ENCODE measurements at regions not wholly inside any gene's neighbourhood (a gene's known extent, or its start where the extent isn't known, plus 50 kb on each side); places are given as distances from the start of the nearest gene placed in this dataset.

GRCh38 chr21:36591326-36591970, 107.5 kb upstream of the SIM2 start:
- Histone ChIP-seq H3K4me3 (ENCODE audit: low read length) (no peak overlapping the region), H3K27ac (ENCODE audit: low read length) (no peak overlapping the region), H3K27me3 (ENCODE audit: control insufficient read depth, insufficient read depth, low read length) (peaks cover 3% of the 10 kb centered on the region), H3K4me1 (ENCODE audit: control insufficient read depth, insufficient read depth, low read length) (no peaks in the 10 kb centered on the region), H3K9me3 (ENCODE audit: control insufficient read depth, low read depth, low read length) (no peaks in the 10 kb centered on the region), H3K36me3 (ENCODE audit: control insufficient read depth, insufficient read depth, low read length) (no peaks in the 10 kb centered on the region)
- no CpG with 5 or more reads among the region's 16 CpGs for WGBS (ENCODE audit: insufficient coverage, low lambda C conversion rate)
- no peak for DNase-seq

DNA sequence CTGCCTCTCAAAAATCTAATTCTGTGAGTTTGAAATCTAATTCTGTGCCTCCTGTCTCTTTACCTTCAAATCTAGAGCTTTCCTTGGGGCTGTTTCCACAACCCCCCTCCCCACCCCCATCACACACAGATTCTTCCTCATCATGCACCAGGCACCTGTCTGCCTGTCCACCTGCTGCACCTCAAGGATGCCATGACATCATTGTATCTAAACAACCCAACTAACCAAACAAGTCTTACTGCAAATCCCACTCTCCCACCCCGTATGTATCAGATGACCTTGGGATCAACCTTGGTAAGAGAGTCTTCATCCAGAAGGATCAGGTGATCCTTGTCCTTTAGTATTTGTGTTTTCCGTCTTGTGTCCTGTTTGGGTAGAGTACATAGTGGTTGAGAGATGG, 102.7 kb upstream of the SIM2 start:
- Histone ChIP-seq H3K4me1 (ENCODE audit: control insufficient read depth, insufficient read depth, low read length) (no peaks in the 10 kb centered on the region), H3K27me3 (ENCODE audit: control insufficient read depth, insufficient read depth, low read length) (peaks cover 9% of the 10 kb centered on the region), H3K9me3 (ENCODE audit: control insufficient read depth, low read depth, low read length) (no peaks in the 10 kb centered on the region), H3K4me3 (ENCODE audit: low read length) (no peak overlapping the region), H3K36me3 (ENCODE audit: control insufficient read depth, insufficient read depth, low read length) (no peaks in the 10 kb centered on the region), H3K27ac (ENCODE audit: low read length) (no peak overlapping the region)
- WGBS (ENCODE audit: insufficient coverage, low lambda C conversion rate): no CpG with 5 or more reads among the region's 2 CpGs
- DNase-seq: no peak

GRCh38 chr21:36601362-36601761, 97.6 kb upstream of the SIM2 start:
- no peak overlapping the region for H3K4me3 ChIP-seq (ENCODE audit: low read length)
- peaks cover 17% of the 10 kb centered on the region for H3K27me3 ChIP-seq (ENCODE audit: control insufficient read depth, insufficient read depth, low read length)
- H3K9me3 ChIP-seq (ENCODE audit: control insufficient read depth, low read depth, low read length): no peaks in the 10 kb centered on the region
- 85% methylated on average over 2 of the region's 3 CpGs for WGBS (ENCODE audit: insufficient coverage, low lambda C conversion rate)
- no peaks in the 10 kb centered on the region for H3K4me1 ChIP-seq (ENCODE audit: control insufficient read depth, insufficient read depth, low read length)
- no peak for DNase-seq
- H3K36me3 ChIP-seq (ENCODE audit: control insufficient read depth, insufficient read depth, low read length): no peaks in the 10 kb centered on the region
- H3K27ac ChIP-seq (ENCODE audit: low read length): no peak overlapping the region

DNA sequence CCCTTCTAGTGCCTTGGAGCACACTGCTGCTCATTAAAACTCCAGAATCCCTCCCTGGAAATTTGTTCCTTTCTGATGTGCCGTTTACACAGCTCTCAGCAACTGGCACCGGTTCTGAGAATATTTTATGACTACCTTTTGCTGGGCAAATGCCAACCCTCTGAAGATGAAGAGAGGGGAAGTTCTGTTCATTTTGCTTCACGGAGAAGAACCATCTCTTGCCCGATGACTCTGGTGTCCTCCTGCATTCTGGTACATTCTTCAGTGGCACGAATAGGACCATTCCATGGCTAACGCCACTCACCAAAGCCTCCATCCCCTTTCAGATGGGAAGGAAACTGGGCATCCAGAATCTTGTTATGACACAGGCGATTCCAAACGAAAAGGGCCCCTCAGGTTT, 96.2 kb upstream of the SIM2 start:
- no peaks in the 10 kb centered on the region for H3K4me1 ChIP-seq (ENCODE audit: control insufficient read depth, insufficient read depth, low read length)
- H3K27me3 ChIP-seq (ENCODE audit: control insufficient read depth, insufficient read depth, low read length): peaks cover 17% of the 10 kb centered on the region
- H3K9me3 ChIP-seq (ENCODE audit: control insufficient read depth, low read depth, low read length): no peaks in the 10 kb centered on the region
- H3K27ac ChIP-seq (ENCODE audit: low read length): no peak overlapping the region
- no peak overlapping the region for H3K4me3 ChIP-seq (ENCODE audit: low read length)
- no CpG with 5 or more reads among the region's 8 CpGs for WGBS (ENCODE audit: insufficient coverage, low lambda C conversion rate)
- no peaks in the 10 kb centered on the region for H3K36me3 ChIP-seq (ENCODE audit: control insufficient read depth, insufficient read depth, low read length)
- DNase-seq: no peak

DNA sequence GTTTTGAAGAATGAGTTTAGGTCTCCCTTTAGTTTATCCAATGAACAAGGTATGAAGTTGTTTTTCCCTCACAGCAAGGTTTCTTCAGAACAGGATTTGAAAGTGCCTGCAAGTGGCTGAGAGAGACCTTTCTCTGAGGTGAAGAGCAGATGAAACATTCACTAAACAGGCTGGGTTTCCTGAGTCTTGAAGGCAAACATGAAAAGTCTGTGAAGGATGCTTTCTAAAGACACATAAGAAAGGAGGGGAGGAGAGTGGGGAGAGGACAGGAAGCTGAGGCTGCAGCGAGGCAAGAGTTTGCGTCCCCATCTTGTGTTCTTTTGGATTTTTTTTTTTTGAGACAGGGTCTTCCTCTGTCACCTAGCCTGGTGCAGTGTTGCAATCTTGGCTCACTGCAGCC, 95.7 kb upstream of the SIM2 start:
- WGBS (ENCODE audit: insufficient coverage, low lambda C conversion rate): no CpG with 5 or more reads among the region's 2 CpGs
- no peak overlapping the region for H3K27ac ChIP-seq (ENCODE audit: low read length)
- no peak overlapping the region for H3K4me3 ChIP-seq (ENCODE audit: low read length)
- no peaks in the 10 kb centered on the region for H3K9me3 ChIP-seq (ENCODE audit: control insufficient read depth, low read depth, low read length)
- DNase-seq: no peak
- no peaks in the 10 kb centered on the region for H3K4me1 ChIP-seq (ENCODE audit: control insufficient read depth, insufficient read depth, low read length)
- peaks cover 17% of the 10 kb centered on the region for H3K27me3 ChIP-seq (ENCODE audit: control insufficient read depth, insufficient read depth, low read length)
- no peaks in the 10 kb centered on the region for H3K36me3 ChIP-seq (ENCODE audit: control insufficient read depth, insufficient read depth, low read length)

DNA sequence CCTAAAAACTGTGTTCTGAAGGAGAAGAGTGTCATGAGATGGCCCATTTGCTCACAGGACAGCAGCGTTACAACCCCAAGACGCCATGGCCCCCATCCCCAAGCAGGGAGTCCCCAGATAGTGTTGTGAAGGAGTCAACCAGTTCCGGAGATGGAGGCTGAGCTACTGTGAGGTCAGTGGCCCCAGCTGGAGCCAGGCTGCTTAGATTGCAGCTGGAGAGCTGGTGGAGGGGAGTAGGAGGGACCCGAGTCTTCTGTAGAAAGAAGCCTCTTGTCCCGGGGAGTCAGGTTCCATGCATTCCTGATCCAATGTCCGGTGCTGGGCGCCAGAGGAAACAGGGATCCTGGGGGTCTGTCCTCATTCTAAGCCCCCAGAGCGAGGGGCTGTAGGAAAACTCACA, 93.5 kb upstream of the SIM2 start:
- no peak overlapping the region for H3K4me3 ChIP-seq (ENCODE audit: low read length)
- no CpG with 5 or more reads among the region's 8 CpGs for WGBS (ENCODE audit: insufficient coverage, low lambda C conversion rate)
- H3K36me3 ChIP-seq (ENCODE audit: control insufficient read depth, insufficient read depth, low read length): no peaks in the 10 kb centered on the region
- no peak for DNase-seq
- H3K4me1 ChIP-seq (ENCODE audit: control insufficient read depth, insufficient read depth, low read length): no peaks in the 10 kb centered on the region
- H3K27ac ChIP-seq (ENCODE audit: low read length): no peak overlapping the region
- H3K27me3 ChIP-seq (ENCODE audit: control insufficient read depth, insufficient read depth, low read length): peaks cover 16% of the 10 kb centered on the region
- H3K9me3 ChIP-seq (ENCODE audit: control insufficient read depth, low read depth, low read length): no peaks in the 10 kb centered on the region

- no peak for DNase-seq
- no CpG with 5 or more reads among the region's 19 CpGs for WGBS (ENCODE audit: insufficient coverage, low lambda C conversion rate)
- no peaks in the 10 kb centered on the region for H3K36me3 ChIP-seq (ENCODE audit: control insufficient read depth, insufficient read depth, low read length)
Measured at GRCh38 chr21:36606287-36606982, 92.5 kb upstream of the SIM2 start.

GRCh38 chr21:36606983-36607325, 92.0 kb upstream of the SIM2 start:
- no peaks in the 10 kb centered on the region for H3K9me3 ChIP-seq (ENCODE audit: control insufficient read depth, low read depth, low read length)
- no CpG with 5 or more reads among the region's 6 CpGs for WGBS (ENCODE audit: insufficient coverage, low lambda C conversion rate)
- no peak overlapping the region for H3K4me3 ChIP-seq (ENCODE audit: low read length)
- no peak overlapping the region for H3K27ac ChIP-seq (ENCODE audit: low read length)
- peaks cover 12% of the 10 kb centered on the region for H3K27me3 ChIP-seq (ENCODE audit: control insufficient read depth, insufficient read depth, low read length)
- H3K36me3 ChIP-seq (ENCODE audit: control insufficient read depth, insufficient read depth, low read length): no peaks in the 10 kb centered on the region
- no peaks in the 10 kb centered on the region for H3K4me1 ChIP-seq (ENCODE audit: control insufficient read depth, insufficient read depth, low read length)
- DNase-seq: no peak

More at GRCh38 chr21:36606287-36606982, 92.5 kb upstream of the SIM2 start:
- Histone ChIP-seq H3K27me3 (ENCODE audit: control insufficient read depth, insufficient read depth, low read length) (peaks cover 8% of the 10 kb centered on the region), H3K4me3 (ENCODE audit: low read length) (no peak overlapping the region), H3K4me1 (ENCODE audit: control insufficient read depth, insufficient read depth, low read length) (no peaks in the 10 kb centered on the region), H3K9me3 (ENCODE audit: control insufficient read depth, low read depth, low read length) (no peaks in the 10 kb centered on the region), H3K27ac (ENCODE audit: low read length) (no peak overlapping the region)

GRCh38 chr21:36608041-36608896, 90.6 kb upstream of the SIM2 start:
- no CpG with 5 or more reads among the region's 8 CpGs for WGBS (ENCODE audit: insufficient coverage, low lambda C conversion rate)

DNA sequence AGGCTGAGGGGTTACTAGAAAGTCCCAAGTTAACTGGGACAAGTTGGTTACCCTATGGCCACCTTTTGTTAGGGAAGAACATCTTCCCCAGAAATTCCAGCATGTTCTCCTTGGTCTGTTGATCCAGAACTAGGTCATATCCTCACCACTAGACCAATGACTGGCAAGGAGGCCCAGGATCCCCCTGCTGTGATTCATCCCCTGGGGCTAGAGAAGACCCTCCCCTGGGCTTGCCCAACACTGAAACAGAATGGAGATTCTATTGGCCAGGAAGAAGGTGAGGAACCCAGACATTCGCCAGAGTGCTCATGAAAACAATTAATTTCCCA, 90.1 kb upstream of the SIM2 start:
- no peaks in the 10 kb centered on the region for H3K36me3 ChIP-seq (ENCODE audit: control insufficient read depth, insufficient read depth, low read length)
- H3K4me3 ChIP-seq (ENCODE audit: low read length): no peak overlapping the region
- no peak overlapping the region for H3K27ac ChIP-seq (ENCODE audit: low read length)
- no peaks in the 10 kb centered on the region for H3K4me1 ChIP-seq (ENCODE audit: control insufficient read depth, insufficient read depth, low read length)
- no CpG with 5 or more reads among the region's 1 CpG for WGBS (ENCODE audit: insufficient coverage, low lambda C conversion rate)
- H3K9me3 ChIP-seq (ENCODE audit: control insufficient read depth, low read depth, low read length): no peaks in the 10 kb centered on the region
- H3K27me3 ChIP-seq (ENCODE audit: control insufficient read depth, insufficient read depth, low read length): peaks cover 18% of the 10 kb centered on the region
- DNase-seq: no peak

More at GRCh38 chr21:36608041-36608896, 90.6 kb upstream of the SIM2 start:
- Histone ChIP-seq H3K27ac (ENCODE audit: low read length) (no peak overlapping the region), H3K36me3 (ENCODE audit: control insufficient read depth, insufficient read depth, low read length) (no peaks in the 10 kb centered on the region), H3K4me3 (ENCODE audit: low read length) (no peak overlapping the region), H3K9me3 (ENCODE audit: control insufficient read depth, low read depth, low read length) (no peaks in the 10 kb centered on the region), H3K4me1 (ENCODE audit: control insufficient read depth, insufficient read depth, low read length) (no peaks in the 10 kb centered on the region), H3K27me3 (ENCODE audit: control insufficient read depth, insufficient read depth, low read length) (peaks cover 15% of the 10 kb centered on the region)
- no peak for DNase-seq
